ENCODE measurements at regions not wholly inside any gene's neighbourhood (a gene's known extent, or its start where the extent isn't known, plus 50 kb on each side); places are given as distances from the start of the nearest gene placed in this dataset.

DNA sequence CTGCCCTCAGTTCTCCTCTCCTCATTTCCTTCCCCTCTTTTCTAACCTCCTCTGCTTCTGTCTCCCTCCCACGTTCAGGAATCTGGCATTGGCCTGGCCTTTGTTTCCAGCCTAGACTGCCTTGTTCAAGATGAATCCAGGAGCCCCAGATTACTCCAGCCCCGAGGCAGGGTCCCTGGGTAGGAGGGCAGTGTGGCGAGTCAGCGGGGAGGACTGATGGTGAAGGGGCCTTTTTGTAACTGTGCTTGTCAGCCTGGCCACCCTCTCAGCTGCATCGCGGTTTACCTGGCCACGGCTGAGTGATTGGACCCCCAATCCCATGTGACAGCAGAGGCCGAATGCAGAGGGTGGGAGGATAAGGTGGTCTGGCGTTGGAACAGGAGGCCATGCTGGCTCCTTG, 96.1 kb upstream of the SHH start:
- TF ChIP-seq, protein P1, sequence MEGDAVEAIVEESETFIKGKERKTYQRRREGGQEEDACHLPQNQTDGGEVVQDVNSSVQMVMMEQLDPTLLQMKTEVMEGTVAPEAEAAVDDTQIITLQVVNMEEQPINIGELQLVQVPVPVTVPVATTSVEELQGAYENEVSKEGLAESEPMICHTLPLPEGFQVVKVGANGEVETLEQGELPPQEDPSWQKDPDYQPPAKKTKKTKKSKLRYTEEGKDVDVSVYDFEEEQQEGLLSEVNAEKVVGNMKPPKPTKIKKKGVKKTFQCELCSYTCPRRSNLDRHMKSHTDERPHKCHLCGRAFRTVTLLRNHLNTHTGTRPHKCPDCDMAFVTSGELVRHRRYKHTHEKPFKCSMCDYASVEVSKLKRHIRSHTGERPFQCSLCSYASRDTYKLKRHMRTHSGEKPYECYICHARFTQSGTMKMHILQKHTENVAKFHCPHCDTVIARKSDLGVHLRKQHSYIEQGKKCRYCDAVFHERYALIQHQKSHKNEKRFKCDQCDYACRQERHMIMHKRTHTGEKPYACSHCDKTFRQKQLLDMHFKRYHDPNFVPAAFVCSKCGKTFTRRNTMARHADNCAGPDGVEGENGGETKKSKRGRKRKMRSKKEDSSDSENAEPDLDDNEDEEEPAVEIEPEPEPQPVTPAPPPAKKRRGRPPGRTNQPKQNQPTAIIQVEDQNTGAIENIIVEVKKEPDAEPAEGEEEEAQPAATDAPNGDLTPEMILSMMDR (IDR thresholded peaks at IDR 0.05; ENCODE audit: low read depth, low read length) = no peak
- no peak for DNase-seq (ENCODE audit: low read depth in 2 of 2)
- no peak overlapping the region for H3K4me3 ChIP-seq (replicated peaks in 1 of 2; ENCODE audit: low read depth in 2 of 2, low read length in 2 of 2)

DNA sequence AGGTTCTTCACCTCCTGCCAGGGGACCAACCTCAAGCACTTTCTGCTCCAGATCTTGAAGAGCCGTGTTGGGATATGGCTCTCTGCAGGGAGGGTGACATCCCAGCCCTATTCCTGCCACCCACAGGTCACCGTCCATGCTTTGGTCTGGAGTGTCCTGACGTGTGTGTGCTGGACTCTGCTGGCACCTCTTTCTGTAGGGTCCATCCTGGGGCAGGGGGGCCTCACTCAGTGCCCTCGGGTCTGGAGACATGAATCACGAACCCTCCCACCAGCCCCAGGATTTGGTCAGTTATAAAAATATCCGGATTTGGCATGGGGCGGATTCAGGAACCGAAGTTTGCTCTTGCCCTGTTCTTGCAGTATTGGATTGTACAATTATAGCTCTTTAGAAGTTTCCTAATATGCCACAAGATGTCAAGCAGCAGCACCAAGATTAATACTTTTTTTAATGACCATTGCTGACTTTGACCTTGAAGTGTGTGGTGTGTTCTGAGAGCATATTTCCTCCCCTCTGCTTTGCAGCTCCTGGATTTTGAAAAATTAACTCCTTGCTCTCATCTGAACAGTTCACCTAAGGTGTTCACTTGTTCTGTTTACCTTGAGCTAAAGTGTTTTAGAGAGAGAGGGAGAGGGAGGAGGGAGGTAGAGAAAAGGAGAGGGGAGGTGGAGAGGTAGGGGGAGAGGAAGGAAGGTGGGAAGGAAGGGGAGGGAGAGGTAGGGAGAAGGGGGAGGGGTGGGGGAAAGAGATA, 95.4 kb upstream of the SHH start:
- DNase-seq (ENCODE audit: low read depth in 2 of 2) = no peak
- TF ChIP-seq, protein P1 (IDR thresholded peaks at IDR 0.05; ENCODE audit: low read depth, low read length) = no peak
- no peak overlapping the region for H3K4me3 ChIP-seq (replicated peaks in 1 of 2; ENCODE audit: low read depth in 2 of 2, low read length in 2 of 2)

DNA sequence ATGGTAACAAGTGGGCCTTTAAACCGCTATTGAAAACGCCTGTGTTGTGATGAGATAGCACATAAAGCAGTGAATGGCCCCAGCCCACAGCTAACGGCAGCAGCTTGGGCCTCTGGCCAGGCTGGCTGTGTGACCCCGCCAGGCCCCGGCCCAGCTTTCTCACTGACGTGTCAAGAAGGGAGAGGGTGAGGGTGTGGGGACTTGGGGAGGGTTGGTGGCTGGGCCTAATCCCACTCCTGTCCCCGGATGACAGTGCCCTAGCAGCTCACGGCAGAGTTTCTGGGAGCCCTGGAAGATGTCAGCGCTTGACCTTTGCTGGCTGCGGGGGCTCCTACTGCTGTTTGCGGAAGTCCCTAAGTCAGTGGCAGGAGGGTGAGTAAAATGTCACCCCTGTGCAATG, 88.9 kb upstream of the SHH start:
- no peak overlapping the region for H3K4me3 ChIP-seq (replicated peaks in 1 of 2; ENCODE audit: low read depth in 2 of 2, low read length in 2 of 2)
- TF ChIP-seq, protein P1 (IDR thresholded peaks at IDR 0.05; ENCODE audit: low read depth, low read length) = no peak
- no peak for DNase-seq (ENCODE audit: low read depth in 2 of 2)

DNA sequence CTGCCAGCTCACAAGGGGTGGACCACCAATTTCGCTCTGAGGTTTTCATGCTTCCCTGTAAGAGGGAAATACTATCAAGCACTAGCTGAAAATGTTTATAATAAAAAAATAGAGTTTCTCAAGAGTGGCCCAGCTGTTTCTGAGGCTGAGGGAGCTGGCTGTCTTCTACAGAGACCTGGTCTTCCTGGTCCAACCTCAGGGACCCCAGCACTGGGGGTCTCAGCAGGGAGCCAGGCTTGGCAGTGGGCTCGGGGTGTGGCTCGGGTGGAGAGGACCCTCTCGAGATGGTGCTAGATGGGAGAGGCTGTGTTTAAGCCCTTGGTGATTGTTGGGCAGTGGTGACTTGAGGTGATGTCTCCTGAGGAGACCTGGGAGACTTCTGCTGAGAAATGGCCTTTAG, 87.3 kb upstream of the SHH start:
- no peak for DNase-seq (ENCODE audit: low read depth in 2 of 2)
- no peak overlapping the region for H3K4me3 ChIP-seq (replicated peaks in 1 of 2; ENCODE audit: low read depth in 2 of 2, low read length in 2 of 2)
- TF ChIP-seq, protein P1 (IDR thresholded peaks at IDR 0.05; ENCODE audit: low read depth, low read length) = no peak

DNA sequence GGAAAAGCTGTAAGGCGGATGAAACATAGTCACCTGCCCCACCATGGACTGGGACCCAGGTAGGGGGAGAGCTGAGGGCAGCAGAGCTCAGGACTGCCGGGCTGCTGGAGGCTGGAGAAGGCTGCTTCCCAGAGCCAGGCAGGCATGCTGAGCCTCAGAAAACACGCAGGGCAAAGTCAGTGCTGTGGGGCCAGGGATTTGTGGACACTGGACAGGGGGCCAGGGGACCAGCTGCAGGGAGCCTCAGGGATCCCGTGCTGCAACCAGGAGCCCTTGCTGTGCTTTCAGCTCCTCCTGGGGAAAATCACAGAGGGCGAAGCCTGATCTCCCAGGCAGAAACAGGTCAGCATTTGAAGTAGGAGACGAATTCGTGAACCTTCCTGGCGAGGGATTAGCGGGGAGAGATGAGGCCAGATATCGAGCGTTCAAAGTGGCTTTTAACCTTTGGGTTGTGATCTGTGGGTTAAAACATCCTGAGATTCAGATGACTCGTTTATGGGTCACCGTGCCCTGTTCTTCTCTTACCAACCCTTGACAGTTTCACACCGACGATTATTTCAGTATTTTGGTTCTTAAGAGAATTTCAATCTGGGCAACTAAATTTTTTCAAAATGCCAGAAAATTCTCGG, 85.6 kb upstream of the SHH start:
- TF ChIP-seq, protein P1 (IDR thresholded peaks at IDR 0.05; ENCODE audit: low read depth, low read length) = no peak
- no peak overlapping the region for H3K4me3 ChIP-seq (replicated peaks in 1 of 2; ENCODE audit: low read depth in 2 of 2, low read length in 2 of 2)
- DNase-seq (ENCODE audit: low read depth in 2 of 2) = no peak

DNA sequence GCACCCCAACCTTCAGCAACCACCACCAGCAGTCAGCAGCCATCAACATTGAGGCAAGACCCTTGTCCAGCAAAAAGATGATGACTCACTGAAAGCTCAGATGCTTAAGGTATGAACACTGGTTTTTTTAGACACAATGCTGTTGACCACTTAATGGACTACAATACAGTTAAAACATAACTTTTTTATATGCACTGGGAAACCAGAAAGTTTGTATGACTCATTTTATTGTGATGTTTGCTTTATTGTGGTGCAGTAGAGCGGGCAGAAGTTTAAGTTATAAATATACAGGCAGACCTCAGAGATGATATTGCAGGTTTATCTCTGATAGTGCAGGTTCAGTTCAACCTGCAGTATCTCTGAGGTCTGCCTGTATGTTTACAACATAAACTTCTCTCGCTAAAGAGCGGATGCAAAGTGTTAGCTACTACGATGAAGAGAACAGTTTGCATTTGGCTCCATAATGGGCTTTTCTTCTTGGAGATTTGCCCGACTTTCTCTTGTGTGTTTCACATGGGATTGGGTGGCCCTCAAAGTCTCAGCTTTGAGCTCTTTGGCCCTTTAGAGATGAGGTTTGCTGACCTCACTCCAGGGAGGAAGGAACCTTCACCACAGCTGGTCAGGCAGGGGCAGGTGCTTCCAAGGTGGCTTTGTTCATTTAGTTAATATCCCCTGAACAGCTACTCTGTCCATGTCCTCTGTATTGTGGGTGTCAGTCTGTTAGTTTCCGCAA, 84.4 kb upstream of the SHH start:
- H3K4me3 ChIP-seq (replicated peaks in 1 of 2; ENCODE audit: low read depth in 2 of 2, low read length in 2 of 2) = no peak overlapping the region
- TF ChIP-seq, protein P1 (IDR thresholded peaks at IDR 0.05; ENCODE audit: low read depth, low read length) = no peak
- peak in 1 of 2 donors; percentile 2 for DNase-seq (ENCODE audit: low read depth in 2 of 2)
